Prostate gland (tissue), 2 donors: ENCODE measurements at regions not wholly inside any gene's neighbourhood (a gene's known extent, or its start where the extent isn't known, plus 50 kb on each side); places are given as distances from the start of the nearest gene placed in this dataset.

Experiments used
- DNase-seq: peaks from one replicate; pipeline ENCODE4 v3.0.0-alpha.2; 2019; ENCODE audit warnings: low spot score
- H3K27ac ChIP-seq, 2 donors: fragments of 200-600 bp; sonication (generic); 2 replicates each; pipeline ENCODE4 v1.5.1; 2017 to 2019
- H3K27me3 ChIP-seq: fragments of 200-600 bp; sonication (generic); replicated peaks from 2 replicates; pipeline ENCODE4 v1.5.1; 2019; ENCODE audit not compliant: insufficient read depth
- H3K36me3 ChIP-seq, 2 donors: fragments of 200-600 bp; sonication (generic); 1 replicate in 1 of 2; 2 replicates in 1 of 2; pipeline versions ENCODE4 v1.5.1 to v1.8.1; 2017 to 2019
- H3K4me1 ChIP-seq: fragments of 200-600 bp; sonication (generic); replicated peaks from 2 replicates; pipeline ENCODE4 v1.5.1; 2019
- H3K4me3 ChIP-seq, 2 donors: fragments of 200-600 bp; sonication (generic); 2 replicates each; pipeline ENCODE4 v1.5.1; 2017 to 2019
- H3K9me3 ChIP-seq: fragments of 200-600 bp; sonication (generic); 2 replicates; pipeline ENCODE4 v1.5.1; 2017
- POLR2A ChIP-seq: fragments of 450-650 bp; IDR thresholded peaks from one replicate; pipeline ENCODE4 v1.6.1; 2016; ENCODE audit warnings: antibody characterized with exemption, mild to moderate bottlenecking
- POLR2AphosphoS5 ChIP-seq: sonication (generic); formaldehyde crosslinking; IDR thresholded peaks from one replicate; pipeline ENCODE4 v1.6.1; 2017; ENCODE audit warnings: antibody characterized with exemption
- WGBS: methylation state at CpG from one replicate; pipeline ENCODE4 v1.1.5; 2018; 5-methylcytosine and 5-hydroxymethylcytosine counted together
- intact Hi-C: fragments of 100-400 bp; cut with DNase I; formaldehyde crosslinking; loops from one replicate; pipeline ENCODE4 v1.14.2; 2022
- TF ChIP-seq, protein P1 (sequence below), 4 experiments: fragments of 200-600 bp in 2 of 4; fragments of 450-650 bp in 2 of 4; sonication (generic) in 2 of 4; IDR thresholded peaks; 1 replicate in 3 of 4; 2 replicates in 1 of 4; pipeline ENCODE4 v1.5.1; 2016 to 2019; ENCODE audit warnings: antibody characterized with exemption in 4 of 4, mild to moderate bottlenecking in 2 of 4, moderate library complexity in 2 of 4

- WGBS: 69% methylated on average over 13 of the region's 13 CpGs
- Histone ChIP-seq H3K4me1 (peaks cover 4% of the 10 kb centered on the region), H3K27ac (no peak overlapping the region), H3K27me3 (peaks cover 6% of the 10 kb centered on the region), H3K4me3 (no peak overlapping the region), H3K36me3 (no peaks in the 10 kb centered on the region), H3K9me3 (no peaks in the 10 kb centered on the region)
- intact Hi-C loops: no loop called here
- DNase-seq: no peak
- TF ChIP-seq, protein P1, sequence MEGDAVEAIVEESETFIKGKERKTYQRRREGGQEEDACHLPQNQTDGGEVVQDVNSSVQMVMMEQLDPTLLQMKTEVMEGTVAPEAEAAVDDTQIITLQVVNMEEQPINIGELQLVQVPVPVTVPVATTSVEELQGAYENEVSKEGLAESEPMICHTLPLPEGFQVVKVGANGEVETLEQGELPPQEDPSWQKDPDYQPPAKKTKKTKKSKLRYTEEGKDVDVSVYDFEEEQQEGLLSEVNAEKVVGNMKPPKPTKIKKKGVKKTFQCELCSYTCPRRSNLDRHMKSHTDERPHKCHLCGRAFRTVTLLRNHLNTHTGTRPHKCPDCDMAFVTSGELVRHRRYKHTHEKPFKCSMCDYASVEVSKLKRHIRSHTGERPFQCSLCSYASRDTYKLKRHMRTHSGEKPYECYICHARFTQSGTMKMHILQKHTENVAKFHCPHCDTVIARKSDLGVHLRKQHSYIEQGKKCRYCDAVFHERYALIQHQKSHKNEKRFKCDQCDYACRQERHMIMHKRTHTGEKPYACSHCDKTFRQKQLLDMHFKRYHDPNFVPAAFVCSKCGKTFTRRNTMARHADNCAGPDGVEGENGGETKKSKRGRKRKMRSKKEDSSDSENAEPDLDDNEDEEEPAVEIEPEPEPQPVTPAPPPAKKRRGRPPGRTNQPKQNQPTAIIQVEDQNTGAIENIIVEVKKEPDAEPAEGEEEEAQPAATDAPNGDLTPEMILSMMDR (IDR thresholded peaks at IDR 0.05): no peak
- TF ChIP-seq POLR2AphosphoS5: no peak
- no peak for TF ChIP-seq POLR2A
Measured at GRCh38 chr4:1557221-1557597, 126.9 kb downstream of the FAM53A start.

DNA sequence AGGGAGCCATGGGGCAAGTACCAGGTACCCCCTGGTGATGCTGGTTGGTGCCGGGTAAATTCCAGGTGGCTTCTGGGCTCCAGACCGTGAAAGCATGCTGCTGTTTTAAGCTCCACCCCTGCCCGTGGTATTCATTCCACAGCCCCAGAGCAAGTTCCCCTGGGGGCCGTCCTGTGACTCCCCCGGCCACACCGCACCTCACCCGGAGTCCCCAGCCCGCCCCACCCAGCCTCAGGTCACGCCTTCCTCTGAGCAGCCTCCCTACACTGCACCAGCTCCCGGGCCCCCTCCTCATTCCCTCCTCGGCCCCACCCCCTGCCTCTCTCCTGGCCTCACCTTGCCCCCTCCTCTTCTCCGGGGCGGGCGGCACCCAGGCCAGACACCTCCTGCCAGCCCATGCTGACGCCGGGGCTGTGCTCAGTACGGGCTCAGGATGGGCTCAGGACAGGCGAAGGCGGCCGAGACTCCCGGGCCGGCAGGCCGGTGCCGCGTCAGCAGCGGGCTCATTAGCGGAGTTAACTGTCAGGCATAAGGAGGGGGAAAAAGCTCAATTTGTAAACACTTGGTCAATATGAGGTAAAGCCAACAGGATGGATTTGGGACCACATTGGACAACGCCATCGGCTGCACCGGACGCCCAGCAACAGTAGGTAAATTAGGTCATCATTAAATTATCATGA, 127.4 kb downstream of the FAM53A start:
- no peak overlapping the region for H3K27ac ChIP-seq
- no peak overlapping the region for H3K4me3 ChIP-seq
- peaks cover 6% of the 10 kb centered on the region for H3K27me3 ChIP-seq
- 11% methylated on average over 31 of the region's 31 CpGs for WGBS
- intact Hi-C loops: no loop called here
- no peak for TF ChIP-seq POLR2A
- no peak for TF ChIP-seq POLR2AphosphoS5
- TF ChIP-seq, protein P1 (IDR thresholded peaks at IDR 0.05): no peak
- no peak for DNase-seq
- H3K4me1 ChIP-seq: peaks cover 4% of the 10 kb centered on the region
- H3K36me3 ChIP-seq: no peaks in the 10 kb centered on the region
- H3K9me3 ChIP-seq: no peaks in the 10 kb centered on the region

GRCh38 chr4:1554876-1555265, 129.2 kb downstream of the FAM53A start:
- peak; percentile 82 for DNase-seq
- H3K27me3 ChIP-seq: peaks cover 6% of the 10 kb centered on the region
- intact Hi-C loops: no loop called here
- no peaks in the 10 kb centered on the region for H3K9me3 ChIP-seq
- 43% methylated on average over 16 of the region's 16 CpGs for WGBS
- no peak overlapping the region for H3K4me3 ChIP-seq
- H3K4me1 ChIP-seq: peaks cover 4% of the 10 kb centered on the region
- peak; percentile 87 for TF ChIP-seq POLR2AphosphoS5
- TF ChIP-seq POLR2A: no peak
- TF ChIP-seq, protein P1 (IDR thresholded peaks at IDR 0.05): no peak
- no peaks in the 10 kb centered on the region for H3K36me3 ChIP-seq
- H3K27ac ChIP-seq: no peak overlapping the region

GRCh38 chr4:1554246-1554875, 129.8 kb downstream of the FAM53A start:
- intact Hi-C loops: no loop called here
- Histone ChIP-seq H3K27ac (no peak overlapping the region), H3K4me3 (no peak overlapping the region), H3K27me3 (peaks cover 6% of the 10 kb centered on the region), H3K36me3 (no peaks in the 10 kb centered on the region), H3K9me3 (no peaks in the 10 kb centered on the region), H3K4me1 (peaks cover 4% of the 10 kb centered on the region)
- TF ChIP-seq POLR2A: no peak
- TF ChIP-seq, protein P1 (IDR thresholded peaks at IDR 0.05): no peak
- TF ChIP-seq POLR2AphosphoS5: no peak
- DNase-seq: no peak
- WGBS: 40% methylated on average over 26 of the region's 26 CpGs

GRCh38 chr4:1553365-1553764, 130.7 kb downstream of the FAM53A start:
- TF ChIP-seq, protein P1 (IDR thresholded peaks at IDR 0.05): no peak
- no peak for TF ChIP-seq POLR2A
- no peak for TF ChIP-seq POLR2AphosphoS5
- no peaks in the 10 kb centered on the region for H3K9me3 ChIP-seq
- no peak overlapping the region for H3K27ac ChIP-seq
- DNase-seq: no peak
- H3K27me3 ChIP-seq: peaks cover 6% of the 10 kb centered on the region
- intact Hi-C loops: no loop called here
- H3K4me3 ChIP-seq: no peak overlapping the region
- no peaks in the 10 kb centered on the region for H3K36me3 ChIP-seq
- peaks cover 8% of the 10 kb centered on the region for H3K4me1 ChIP-seq
- 80% methylated on average over 18 of the region's 18 CpGs for WGBS
